IgD-negative memory B cell (primary cell): ENCODE measurements at regions not wholly inside any gene's neighbourhood (a gene's known extent, or its start where the extent isn't known, plus 50 kb on each side); places are given as distances from the start of the nearest gene placed in this dataset.

Experiments
- H3K27ac Mint-ChIP-seq, 3 donors: one replicate each; pipeline ENCODE4 v1.8.0; 2020 to 2022; ENCODE audit warnings: mild to moderate bottlenecking in 3 of 3, mixed read lengths in 3 of 3, moderate library complexity in 1 of 3
- H3K27me3 Mint-ChIP-seq: one replicate; pipeline ENCODE4 v1.8.0; 2021; ENCODE audit warnings: mixed read lengths
- H3K36me3 Mint-ChIP-seq: one replicate; pipeline ENCODE4 v1.8.0; 2020; ENCODE audit warnings: mild to moderate bottlenecking, mixed read lengths
- H3K4me1 Mint-ChIP-seq, 3 donors: one replicate each; pipeline ENCODE4 v1.8.0; 2020 to 2022; ENCODE audit warnings: mixed read lengths in 3 of 3, mild to moderate bottlenecking in 1 of 3
- H3K4me3 Mint-ChIP-seq, 4 donors: one replicate each; pipeline ENCODE4 v1.8.0; 2020 to 2022; ENCODE audit warnings: mild to moderate bottlenecking in 4 of 4, mixed read lengths in 4 of 4, moderate library complexity in 3 of 4
- H3K9me3 Mint-ChIP-seq, 3 donors: one replicate each; pipeline ENCODE4 v1.8.0; 2020 to 2021; ENCODE audit warnings: mixed read lengths in 3 of 3, mild to moderate bottlenecking in 1 of 3

DNA sequence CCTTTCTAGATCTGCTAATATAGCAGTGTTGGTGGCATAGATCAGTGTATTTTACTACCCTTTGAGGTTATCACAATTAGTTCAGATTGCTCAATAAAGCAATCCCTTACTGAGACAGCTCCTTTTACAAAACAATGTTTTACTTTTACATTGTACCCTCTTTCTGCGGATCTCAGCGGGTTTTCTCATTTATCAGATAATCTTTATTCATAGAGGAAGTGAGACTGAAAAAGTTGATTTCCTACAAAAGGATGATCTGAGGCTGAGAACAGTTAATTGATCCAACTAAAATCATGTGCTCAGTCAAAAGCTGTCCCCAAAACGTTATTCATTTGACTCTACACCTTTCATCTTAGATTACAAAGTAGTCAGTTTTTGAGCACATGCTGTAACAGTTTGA, 2319.9 kb downstream of the LRRC4C start:
- Mint-ChIP-seq H3K36me3 (no peaks in the 10 kb centered on the region), H3K4me1 (no peaks in the 10 kb centered on the region), H3K4me3 (no peak overlapping the region), H3K27ac (no peak overlapping the region), H3K27me3 (no peaks in the 10 kb centered on the region), H3K9me3 (peaks cover 2 to 12% (median 5%) of the 10 kb centered on the region in 3 donors)

DNA sequence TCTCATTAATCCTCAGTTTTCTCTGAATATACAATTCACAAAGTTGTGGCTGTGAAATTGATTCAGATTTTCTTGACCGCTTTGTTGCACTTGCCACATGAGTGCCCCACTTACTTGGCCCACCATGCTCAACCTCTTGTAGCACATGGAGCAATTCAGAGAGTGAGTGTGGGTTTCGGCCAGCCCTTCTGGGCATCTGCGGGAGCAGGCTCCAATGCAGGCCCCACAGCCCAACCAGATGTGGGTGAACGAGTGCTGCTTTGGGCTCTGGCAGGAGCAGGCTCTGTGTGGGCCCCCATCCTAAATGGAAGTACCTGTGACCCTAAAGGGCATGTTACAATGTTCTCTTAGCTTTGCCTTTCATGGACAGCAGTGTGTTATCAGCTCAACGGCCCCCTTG, 2338.6 kb downstream of the LRRC4C start:
- H3K9me3 Mint-ChIP-seq = peaks cover 0 to 9% (median 6%) of the 10 kb centered on the region in 3 donors
- no peaks in the 10 kb centered on the region for H3K27me3 Mint-ChIP-seq
- H3K4me3 Mint-ChIP-seq = no peak overlapping the region
- no peak overlapping the region for H3K27ac Mint-ChIP-seq
- no peaks in the 10 kb centered on the region for H3K4me1 Mint-ChIP-seq
- H3K36me3 Mint-ChIP-seq = no peaks in the 10 kb centered on the region

DNA sequence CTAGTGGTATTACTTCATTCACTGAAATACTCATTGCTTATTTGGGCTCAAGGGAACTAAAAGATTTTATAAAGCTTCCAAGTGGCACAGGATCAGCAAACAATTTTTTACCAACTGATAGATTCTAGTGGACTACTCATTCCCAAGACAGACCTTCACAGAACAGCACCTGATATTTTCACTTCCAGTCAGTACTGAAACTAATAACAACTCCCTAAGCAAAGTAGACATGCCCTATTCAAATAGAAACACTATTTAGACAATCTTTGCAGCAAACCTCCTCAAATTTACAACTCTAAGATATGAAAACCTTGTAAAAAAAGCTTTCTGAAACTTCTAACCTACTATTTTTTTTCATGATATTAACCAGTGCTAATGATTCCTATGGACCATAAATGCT, 2345.8 kb downstream of the LRRC4C start:
- no peak overlapping the region for H3K27ac Mint-ChIP-seq
- H3K4me1 Mint-ChIP-seq = no peaks in the 10 kb centered on the region
- no peaks in the 10 kb centered on the region for H3K27me3 Mint-ChIP-seq
- H3K4me3 Mint-ChIP-seq = no peak overlapping the region
- H3K9me3 Mint-ChIP-seq = peaks cover 2 to 9% (median 6%) of the 10 kb centered on the region in 3 donors
- no peaks in the 10 kb centered on the region for H3K36me3 Mint-ChIP-seq

DNA sequence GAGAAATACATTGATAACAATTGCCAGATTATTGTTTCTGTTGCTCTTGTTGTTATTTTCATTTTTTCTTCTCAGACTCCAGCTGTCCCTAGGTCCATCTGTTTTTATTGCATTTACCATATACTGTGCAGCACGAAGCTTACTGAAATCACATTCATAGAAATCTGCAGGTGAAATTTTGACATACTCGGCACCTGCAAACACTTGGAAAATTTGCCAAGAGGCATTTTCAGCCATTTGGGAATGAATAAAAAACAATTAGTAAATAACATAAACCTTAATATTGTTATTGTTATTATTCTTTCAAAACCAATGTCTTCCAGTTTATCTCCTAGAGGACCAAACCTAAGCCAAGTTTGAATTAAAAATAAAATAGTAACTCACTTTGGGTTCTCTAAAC, 2357.2 kb downstream of the LRRC4C start:
- Mint-ChIP-seq H3K36me3 (peaks cover 2% of the 10 kb centered on the region), H3K9me3 (peaks cover 4 to 12% (median 6%) of the 10 kb centered on the region in 3 donors), H3K4me1 (no peaks in the 10 kb centered on the region), H3K4me3 (no peak overlapping the region), H3K27ac (no peak overlapping the region), H3K27me3 (no peaks in the 10 kb centered on the region)

DNA sequence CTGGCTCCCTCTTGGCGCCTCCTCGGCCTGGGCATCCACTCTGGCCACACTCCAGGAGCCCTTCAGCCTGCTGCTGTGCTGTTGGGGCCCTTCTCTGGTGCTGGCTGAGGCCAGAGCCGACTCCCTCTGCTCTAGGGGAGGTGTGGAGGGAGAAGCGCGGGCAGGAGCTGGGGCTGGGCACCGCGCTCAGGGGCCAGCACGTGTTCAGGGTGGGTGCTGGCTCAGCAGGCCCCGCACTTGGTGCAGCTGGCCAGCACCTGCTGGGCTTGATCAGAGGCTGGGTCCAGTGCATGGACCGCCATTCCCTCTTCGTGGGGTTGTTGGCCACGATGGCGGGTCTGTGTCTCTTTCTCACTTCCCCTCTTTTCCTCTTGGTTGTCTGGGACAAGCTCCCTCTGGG, 2381.0 kb downstream of the LRRC4C start:
- Mint-ChIP-seq H3K4me1 (no peaks in the 10 kb centered on the region), H3K36me3 (no peaks in the 10 kb centered on the region), H3K9me3 (peaks cover 2 to 12% (median 7%) of the 10 kb centered on the region in 3 donors), H3K27me3 (no peaks in the 10 kb centered on the region), H3K27ac (no peak overlapping the region), H3K4me3 (no peak overlapping the region)

DNA sequence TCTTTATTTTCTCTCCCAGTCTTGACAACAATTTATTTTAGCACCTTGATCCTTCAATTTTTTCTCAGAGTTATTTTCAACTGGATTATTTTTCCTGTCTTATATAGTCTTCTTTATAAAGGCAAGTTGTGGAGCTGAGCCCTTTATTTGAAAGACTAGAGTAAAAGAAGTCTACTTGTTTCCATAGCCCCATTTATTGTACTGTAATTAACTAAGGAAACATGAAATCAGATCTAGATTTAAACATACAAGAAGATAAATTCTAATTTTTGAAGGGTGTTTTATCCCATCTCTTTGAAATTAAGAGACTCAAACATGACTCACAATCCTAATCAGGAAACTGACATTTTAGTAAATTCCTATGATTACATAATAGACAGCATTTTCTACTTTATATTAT, 2421.8 kb downstream of the LRRC4C start:
- Mint-ChIP-seq H3K27me3 (no peaks in the 10 kb centered on the region), H3K9me3 (peaks cover 2 to 12% (median 4%) of the 10 kb centered on the region in 3 donors), H3K4me1 (peaks cover 0 to 1% (median 0%) of the 10 kb centered on the region in 3 donors), H3K27ac (no peak overlapping the region), H3K36me3 (no peaks in the 10 kb centered on the region), H3K4me3 (no peak overlapping the region)

DNA sequence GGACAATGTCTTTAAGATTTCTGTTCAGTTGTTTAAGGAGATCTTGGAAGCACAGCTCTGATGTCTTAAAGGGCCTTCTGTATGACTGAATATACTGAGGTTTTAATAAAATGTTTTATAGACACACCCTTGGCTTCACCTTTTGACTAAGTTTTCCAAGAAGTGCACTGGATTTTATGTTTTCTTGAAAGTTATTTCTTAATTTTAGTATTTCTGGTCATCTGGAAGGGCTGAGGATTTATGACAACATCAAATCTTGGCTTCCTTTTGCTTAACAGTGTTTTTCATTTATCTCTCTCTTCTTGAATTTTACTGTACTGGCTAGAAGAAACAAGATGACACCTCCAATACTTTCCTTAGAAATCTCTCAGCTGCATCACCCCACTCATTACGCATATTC, 2423.4 kb downstream of the LRRC4C start:
- Mint-ChIP-seq H3K4me3 (no peak overlapping the region), H3K9me3 (peaks cover 2 to 9% (median 2%) of the 10 kb centered on the region in 3 donors), H3K27ac (no peak overlapping the region), H3K36me3 (peaks cover 2% of the 10 kb centered on the region), H3K27me3 (no peaks in the 10 kb centered on the region), H3K4me1 (peaks cover 0 to 1% (median 0%) of the 10 kb centered on the region in 3 donors)

DNA sequence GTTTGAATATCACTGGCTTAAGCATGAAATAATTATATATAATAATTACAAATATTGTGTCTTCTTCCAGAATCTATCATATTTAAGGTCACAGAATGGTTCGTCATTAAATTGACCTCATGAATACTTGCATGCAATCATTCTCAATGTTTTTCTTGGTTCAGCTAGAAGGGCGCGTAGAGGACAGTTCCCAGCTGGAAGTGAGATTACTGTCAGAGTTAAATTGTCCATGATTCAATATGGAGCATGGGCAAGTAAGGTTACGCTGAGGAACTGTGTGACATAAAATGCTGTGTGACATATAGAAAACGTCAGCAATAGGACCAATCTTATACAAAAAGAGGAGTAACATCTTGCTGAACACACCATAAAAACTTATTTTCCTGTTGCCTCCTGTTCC, 2423.5 kb upstream of the RAG2 start:
- H3K27me3 Mint-ChIP-seq = no peaks in the 10 kb centered on the region
- no peak overlapping the region for H3K27ac Mint-ChIP-seq
- H3K4me3 Mint-ChIP-seq = no peak overlapping the region
- no peaks in the 10 kb centered on the region for H3K36me3 Mint-ChIP-seq
- no peaks in the 10 kb centered on the region for H3K4me1 Mint-ChIP-seq
- H3K9me3 Mint-ChIP-seq = peaks cover 0 to 5% (median 3%) of the 10 kb centered on the region in 3 donors

DNA sequence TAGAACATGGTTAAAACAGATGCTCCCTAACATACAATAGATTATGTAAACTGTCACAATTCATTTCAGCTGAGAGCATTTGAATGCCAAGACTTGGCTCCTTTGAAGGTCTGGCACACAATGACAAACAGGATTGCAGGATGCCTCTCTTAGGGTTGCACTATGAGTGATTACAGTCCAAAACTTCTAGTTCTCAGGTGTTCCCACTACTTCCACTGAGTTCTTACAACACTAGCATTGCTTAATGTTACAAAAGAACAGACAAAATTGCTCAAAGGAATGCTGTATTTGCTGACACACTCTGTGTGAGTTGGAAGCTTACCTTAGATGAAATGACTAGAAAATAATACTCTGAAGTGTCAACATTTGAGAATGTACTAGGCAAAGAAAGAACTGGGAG, 2413.8 kb upstream of the RAG2 start:
- Mint-ChIP-seq H3K4me3 (no peak overlapping the region), H3K27ac (no peak overlapping the region), H3K36me3 (no peaks in the 10 kb centered on the region), H3K9me3 (peaks cover 4 to 14% (median 4%) of the 10 kb centered on the region in 3 donors), H3K27me3 (no peaks in the 10 kb centered on the region), H3K4me1 (no peaks in the 10 kb centered on the region)

DNA sequence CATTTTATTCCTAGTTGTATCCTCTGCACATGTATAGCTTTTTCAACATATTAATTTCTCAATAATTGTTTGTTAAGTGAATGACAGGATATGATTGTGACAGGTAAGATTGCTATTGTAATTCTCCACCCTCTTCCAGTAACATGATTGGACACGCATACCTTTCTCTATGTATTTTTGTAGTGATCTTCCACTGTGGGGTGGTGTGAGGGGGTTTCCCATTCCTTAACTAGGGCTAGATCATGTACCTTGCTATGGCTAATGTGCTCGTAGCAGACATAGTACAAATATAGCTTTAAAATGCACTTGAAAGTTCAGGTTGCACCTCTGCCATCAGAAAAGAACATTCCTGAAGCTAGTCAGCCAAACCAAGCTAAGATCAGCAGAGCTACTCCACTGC, 2392.8 kb upstream of the RAG2 start:
- H3K27ac Mint-ChIP-seq = no peak overlapping the region
- H3K9me3 Mint-ChIP-seq = peaks cover 4 to 8% (median 6%) of the 10 kb centered on the region in 3 donors
- no peak overlapping the region for H3K4me3 Mint-ChIP-seq
- H3K27me3 Mint-ChIP-seq = no peaks in the 10 kb centered on the region
- peaks cover 0 to 1% (median 0%) of the 10 kb centered on the region in 3 donors for H3K4me1 Mint-ChIP-seq
- H3K36me3 Mint-ChIP-seq = no peaks in the 10 kb centered on the region

DNA sequence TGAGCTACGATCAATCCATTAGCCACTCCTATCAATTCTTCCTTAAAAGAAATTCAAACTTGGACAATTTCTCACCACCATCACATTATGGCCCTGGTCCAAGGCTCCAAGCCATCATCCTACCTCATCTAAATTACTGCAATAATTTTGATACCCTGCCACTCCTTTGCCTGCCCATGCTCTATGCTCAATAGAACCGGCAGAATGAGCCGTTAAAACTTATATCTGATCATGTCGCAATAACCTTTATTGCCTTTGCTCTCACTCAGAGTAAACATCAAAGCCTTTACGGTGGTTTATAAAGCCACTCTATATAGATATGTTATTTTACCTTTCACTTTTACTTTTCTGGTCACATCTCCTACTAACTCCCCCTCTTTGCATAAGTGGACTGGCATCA, 2392.1 kb upstream of the RAG2 start:
- peaks cover 4 to 14% (median 14%) of the 10 kb centered on the region in 3 donors for H3K9me3 Mint-ChIP-seq
- peaks cover 0 to 1% (median 0%) of the 10 kb centered on the region in 3 donors for H3K4me1 Mint-ChIP-seq
- H3K4me3 Mint-ChIP-seq = no peak overlapping the region
- no peaks in the 10 kb centered on the region for H3K27me3 Mint-ChIP-seq
- no peak overlapping the region for H3K27ac Mint-ChIP-seq
- H3K36me3 Mint-ChIP-seq = no peaks in the 10 kb centered on the region

DNA sequence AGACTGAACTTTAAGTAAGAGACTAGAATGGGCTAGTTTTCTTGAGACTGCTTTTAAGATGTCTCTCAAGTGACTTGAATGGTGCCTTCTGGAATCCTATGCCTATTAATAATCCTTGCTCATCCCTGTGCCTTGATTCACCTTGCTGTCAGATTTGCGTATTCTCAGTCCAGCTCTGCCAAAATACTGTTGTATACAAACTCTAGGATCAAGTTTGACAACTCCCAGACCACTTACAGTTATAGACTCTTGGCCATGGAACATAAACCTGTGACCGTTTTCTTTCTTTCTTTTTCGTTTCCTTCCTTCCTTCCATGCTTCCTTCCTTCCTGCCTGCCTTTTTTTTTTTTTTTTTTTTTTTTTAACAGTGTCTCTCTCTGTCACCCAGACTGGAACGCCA, 2390.9 kb upstream of the RAG2 start:
- peaks cover 0 to 1% (median 0%) of the 10 kb centered on the region in 3 donors for H3K4me1 Mint-ChIP-seq
- H3K27ac Mint-ChIP-seq = no peak overlapping the region
- peaks cover 4 to 14% (median 14%) of the 10 kb centered on the region in 3 donors for H3K9me3 Mint-ChIP-seq

DNA sequence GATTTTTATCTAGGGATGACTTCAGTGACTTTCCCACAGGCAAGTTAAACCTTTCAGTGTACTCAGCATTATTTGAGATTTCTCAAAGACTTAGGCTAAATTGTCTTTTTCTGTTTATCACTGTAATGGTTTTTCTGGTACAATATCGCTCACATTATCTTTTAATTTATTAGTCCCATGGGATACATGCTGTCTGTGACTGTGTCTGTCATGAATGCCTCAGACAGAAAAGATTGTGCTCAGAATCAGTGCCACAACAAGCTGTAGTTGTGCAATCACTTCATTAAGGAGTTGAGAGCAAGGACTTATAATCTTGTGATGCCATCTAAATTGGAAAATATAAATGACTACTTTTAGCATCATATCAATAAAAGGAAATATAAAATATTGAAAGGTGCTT, 2374.2 kb upstream of the RAG2 start:
- Mint-ChIP-seq H3K4me3 (no peak overlapping the region), H3K36me3 (no peaks in the 10 kb centered on the region), H3K9me3 (peaks cover 0 to 4% (median 1%) of the 10 kb centered on the region in 3 donors), H3K27me3 (no peaks in the 10 kb centered on the region), H3K4me1 (no peaks in the 10 kb centered on the region), H3K27ac (no peak overlapping the region)

More for the DNA sequence above, 2390.9 kb upstream of the RAG2 start:
- H3K36me3 Mint-ChIP-seq = no peaks in the 10 kb centered on the region
- H3K4me3 Mint-ChIP-seq = no peak overlapping the region
- H3K27me3 Mint-ChIP-seq = no peaks in the 10 kb centered on the region

DNA sequence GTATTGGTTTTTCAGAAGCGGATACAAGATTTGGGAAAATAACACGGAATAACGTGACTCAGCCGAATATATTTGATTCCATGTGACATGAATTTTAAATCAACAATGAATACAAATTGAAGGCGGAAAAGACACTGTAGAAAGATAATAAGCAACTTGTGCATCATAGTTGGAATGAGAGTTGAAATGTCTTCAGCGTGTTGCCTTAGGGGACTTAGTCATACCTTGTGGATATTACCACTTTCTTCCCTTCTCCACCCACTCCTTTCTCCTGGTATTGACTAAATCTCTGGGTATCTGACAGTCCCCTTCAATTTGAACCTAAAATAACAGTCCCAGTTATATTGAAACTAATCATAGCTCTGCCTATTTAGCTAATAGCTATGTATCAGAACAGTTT, 2373.1 kb upstream of the RAG2 start:
- peaks cover 1 to 4% (median 2%) of the 10 kb centered on the region in 3 donors for H3K9me3 Mint-ChIP-seq
- no peak overlapping the region for H3K27ac Mint-ChIP-seq
- no peak overlapping the region for H3K4me3 Mint-ChIP-seq
- no peaks in the 10 kb centered on the region for H3K4me1 Mint-ChIP-seq
- no peaks in the 10 kb centered on the region for H3K27me3 Mint-ChIP-seq
- H3K36me3 Mint-ChIP-seq = no peaks in the 10 kb centered on the region

DNA sequence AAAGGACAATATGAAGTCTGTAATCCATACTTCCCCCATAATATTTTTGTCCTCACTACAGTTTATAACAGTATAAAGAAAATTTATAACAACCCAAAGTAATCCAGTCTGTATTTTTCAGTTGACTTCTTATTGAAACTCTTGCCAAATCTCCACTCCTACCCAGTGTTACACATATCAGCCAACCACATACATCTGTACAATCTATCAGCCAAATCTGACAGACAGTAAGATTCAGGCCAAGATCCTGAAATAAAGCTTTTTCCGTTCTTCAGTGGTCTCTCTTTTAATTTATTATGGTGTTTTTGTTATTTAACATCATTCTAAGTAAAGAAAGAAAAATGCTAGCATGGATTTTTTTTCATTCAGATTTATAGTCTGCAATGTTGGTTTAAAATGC, 2370.9 kb upstream of the RAG2 start:
- Mint-ChIP-seq H3K27ac (no peak overlapping the region), H3K27me3 (no peaks in the 10 kb centered on the region), H3K4me3 (no peak overlapping the region), H3K4me1 (no peaks in the 10 kb centered on the region), H3K36me3 (no peaks in the 10 kb centered on the region), H3K9me3 (peaks cover 2 to 8% (median 3%) of the 10 kb centered on the region in 3 donors)

DNA sequence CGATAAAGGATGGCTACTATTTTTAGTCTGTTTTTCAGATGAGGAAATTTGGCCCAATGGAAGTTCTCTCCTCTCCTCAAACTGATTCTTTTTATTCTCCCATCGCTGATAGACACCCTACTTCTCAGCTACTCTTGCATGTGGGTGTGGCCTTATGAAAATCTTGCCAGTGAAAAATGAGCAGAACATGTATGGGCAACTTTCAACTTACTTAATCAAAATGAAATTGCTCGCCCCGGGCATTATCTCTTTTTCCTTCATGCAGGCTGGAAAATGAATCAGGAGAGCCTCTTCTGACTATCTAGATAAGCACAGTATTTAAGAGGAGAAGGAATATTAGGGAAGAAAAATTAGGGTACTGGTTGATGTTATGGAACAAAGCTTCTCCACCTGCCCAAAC, 2354.7 kb upstream of the RAG2 start:
- Mint-ChIP-seq H3K4me3 (no peak overlapping the region), H3K4me1 (no peaks in the 10 kb centered on the region), H3K36me3 (no peaks in the 10 kb centered on the region), H3K27me3 (no peaks in the 10 kb centered on the region), H3K9me3 (peaks cover 2 to 17% (median 5%) of the 10 kb centered on the region in 3 donors), H3K27ac (no peak overlapping the region)

DNA sequence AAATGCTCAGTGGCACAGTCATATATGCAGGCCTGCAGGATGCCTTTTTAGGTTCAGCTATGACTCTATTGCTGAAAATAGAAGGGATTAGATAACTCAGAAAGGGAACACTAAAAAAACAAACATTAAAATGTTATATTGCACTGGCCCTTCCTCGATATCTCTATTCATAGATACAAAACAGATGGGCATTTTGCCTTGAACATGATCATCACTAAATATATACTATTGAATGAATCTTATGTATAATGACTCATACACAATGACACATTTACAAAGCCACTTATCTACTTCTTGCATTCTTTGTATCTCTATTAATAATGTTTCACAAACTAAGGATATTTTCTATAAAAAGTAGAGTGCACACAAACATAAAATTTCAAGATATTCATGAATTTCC, 2352.8 kb upstream of the RAG2 start:
- Mint-ChIP-seq H3K4me3 (no peak overlapping the region), H3K4me1 (no peaks in the 10 kb centered on the region), H3K9me3 (peaks cover 2 to 24% (median 5%) of the 10 kb centered on the region in 3 donors), H3K27me3 (no peaks in the 10 kb centered on the region), H3K27ac (no peak overlapping the region), H3K36me3 (no peaks in the 10 kb centered on the region)
